ENCODE measurements at regions not wholly inside any gene's neighbourhood (a gene's known extent, or its start where the extent isn't known, plus 50 kb on each side); places are given as distances from the start of the nearest gene placed in this dataset.
"Not testable (repeated sequence)": the region's sequence is repeated elsewhere in the genome, so short reads cannot be mapped to it uniquely, and the experiment has no call there.

DNA sequence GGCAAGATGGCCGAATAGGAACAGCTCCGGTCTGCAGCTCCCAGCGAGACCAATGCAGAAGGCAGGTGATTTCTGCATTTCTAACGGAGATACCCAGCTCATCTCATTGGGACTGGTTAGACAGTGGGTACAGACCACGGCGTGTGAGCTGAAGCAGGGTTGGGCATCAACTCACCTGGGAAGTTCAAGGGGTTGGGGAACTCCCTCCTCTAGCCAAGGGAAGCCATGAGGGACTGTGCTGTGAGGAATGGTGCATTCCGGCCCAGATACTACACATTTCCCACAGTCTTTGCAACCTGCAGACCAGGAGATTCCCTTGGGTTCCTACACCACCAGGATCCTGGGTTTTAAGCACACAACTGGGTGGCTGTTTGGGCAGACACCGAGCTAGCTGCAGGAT is 148.0 kb upstream of the PDE4D start:
- DNase-seq, result not testable (repeated sequence)

DNA sequence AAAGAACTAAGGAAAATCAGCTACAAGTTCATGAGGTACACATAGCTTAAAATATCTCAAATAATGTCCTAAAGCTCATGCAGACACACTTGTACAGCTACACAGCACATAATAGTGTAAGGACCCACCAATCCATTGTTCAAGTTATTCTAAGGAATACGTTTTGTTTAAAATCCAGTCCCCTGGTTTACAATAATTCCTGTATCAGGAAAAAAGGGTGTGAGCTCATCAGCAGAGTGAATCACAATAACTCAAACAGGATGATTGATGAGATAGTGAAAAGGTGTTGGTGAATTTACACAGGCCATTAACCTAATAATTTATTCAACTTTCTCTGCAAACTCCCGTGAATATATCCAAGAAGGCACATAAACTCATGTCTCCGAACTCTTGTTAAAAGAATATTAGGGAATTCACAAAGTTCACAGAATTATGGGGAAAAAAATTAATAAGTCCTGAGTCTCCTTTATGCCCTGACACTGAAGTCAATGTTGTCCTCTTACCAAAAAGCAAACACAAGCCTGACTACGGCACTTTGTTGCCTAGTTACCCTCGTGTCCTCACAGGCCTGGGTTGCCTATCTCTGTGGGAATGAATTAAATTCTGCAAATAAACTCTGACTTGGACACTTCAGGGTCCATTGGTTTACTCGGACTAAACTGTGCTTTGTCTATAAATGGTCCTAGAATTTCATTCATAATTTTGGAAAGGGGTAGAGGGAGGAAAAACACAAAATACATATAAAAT is 142.8 kb upstream of the PDE4D start:
- peak; percentile 36 for DNase-seq

DNA sequence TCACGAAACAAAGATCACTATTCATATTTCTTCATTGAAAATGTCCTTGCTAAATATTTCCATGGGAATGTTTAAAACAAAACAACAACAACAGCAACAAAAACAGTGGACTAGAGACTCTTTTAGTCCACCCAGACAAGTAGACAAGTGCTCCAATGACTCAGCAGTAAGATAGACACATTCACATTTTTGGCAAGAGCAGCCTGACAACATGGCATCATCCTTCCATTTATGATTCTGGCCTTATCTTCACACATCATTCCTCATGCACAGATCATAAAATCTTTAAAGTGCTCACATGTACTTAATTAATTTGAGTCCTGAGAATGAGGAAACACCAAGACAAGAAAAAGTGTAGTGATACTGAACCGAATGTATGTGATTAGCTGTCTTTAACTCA is 132.6 kb upstream of the PDE4D start:
- no peak for DNase-seq

DNA sequence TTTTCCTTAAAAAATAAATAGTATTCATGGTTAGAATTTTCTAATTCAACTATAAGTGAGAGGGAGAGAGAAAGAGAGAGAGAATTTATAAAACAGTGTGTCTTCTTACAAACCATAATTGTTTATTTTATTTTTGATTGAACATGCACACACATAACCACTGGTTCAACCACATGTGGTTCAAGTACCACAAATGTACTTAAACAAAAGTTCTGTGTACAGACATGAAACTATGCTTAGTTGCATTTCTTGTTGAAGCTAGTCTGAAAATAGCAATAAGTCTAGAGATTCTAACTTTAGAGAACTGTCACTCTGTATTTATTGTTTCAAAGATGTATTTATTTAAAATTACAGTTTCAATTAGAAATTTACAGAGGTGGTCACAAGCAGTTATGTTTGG is 130.6 kb upstream of the PDE4D start:
- DNase-seq, result no peak

DNA sequence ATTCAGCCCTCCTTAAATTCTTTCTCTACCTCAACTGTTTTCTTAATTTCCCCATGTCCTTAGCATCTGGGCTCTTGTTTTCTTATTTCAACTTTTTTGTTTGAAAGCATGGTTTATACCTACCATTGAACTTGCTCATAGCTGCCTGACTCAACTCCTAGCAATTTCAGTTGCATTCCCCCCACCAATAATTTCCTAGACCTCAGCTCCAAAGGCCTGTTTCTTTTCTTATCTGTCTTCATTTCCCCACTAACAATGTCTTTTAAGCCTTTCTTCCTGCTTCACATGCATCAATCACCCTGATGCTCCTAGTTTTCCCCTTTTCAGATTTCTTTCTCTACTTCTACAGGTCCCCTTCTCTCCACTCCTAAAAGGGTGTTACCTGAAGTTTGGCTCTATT is 129.7 kb upstream of the PDE4D start:
- no peak for DNase-seq

DNA sequence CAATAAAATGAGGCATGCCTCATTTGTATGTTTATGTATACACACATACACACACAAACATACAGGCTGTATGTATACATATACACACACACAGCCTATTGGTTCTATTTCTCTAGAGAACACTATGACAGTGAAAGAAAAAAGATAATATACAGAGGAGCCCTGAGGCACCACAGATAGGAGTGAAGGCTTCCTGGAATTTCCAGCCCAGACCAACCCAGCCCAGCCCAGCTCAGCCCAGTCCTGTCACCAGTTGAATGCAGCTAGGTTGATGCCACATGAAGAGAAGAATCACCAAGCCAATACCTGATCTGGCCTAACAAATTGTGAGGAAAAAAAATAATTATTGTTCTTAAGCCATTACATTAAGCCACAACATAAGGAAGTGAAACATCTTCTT is 126.9 kb upstream of the PDE4D start:
- DNase-seq, result no peak

DNA sequence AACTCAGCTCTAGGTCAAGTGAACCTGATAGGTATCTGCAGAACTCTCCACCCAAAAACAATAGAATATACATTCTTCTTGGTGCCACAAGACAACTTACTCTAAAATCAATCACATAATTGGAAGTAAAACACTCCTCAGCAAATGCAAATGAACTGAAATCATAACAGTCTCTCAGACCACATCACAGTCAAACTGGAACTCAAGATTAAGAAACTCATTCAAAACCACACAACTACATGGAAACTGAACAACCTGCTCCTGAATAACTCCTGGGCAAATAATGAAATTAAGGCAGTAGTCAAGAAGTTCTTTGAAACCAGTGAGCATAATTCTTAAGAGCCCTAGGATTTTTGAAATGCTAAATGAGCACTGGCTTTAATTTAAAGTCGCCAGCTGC is 125.4 kb upstream of the PDE4D start:
- DNase-seq, result not testable (repeated sequence)

DNA sequence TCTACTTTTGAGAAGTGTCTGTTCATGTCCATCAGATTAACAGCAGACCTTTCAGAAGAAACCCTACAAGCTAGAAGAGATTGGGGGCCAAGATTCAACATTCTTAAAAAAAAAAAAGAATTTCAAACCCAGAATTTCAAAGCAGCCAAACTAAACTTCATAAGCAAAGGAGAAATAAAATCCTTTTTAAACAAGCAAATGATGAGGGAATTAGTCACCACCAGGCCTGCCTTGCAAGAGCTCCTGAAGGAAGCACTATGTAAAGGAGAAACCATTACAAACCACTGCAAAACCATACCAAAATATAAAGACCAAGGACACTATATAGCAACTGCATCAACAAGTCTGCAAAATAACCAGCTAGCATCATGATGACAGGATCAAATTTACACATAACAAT is 124.6 kb upstream of the PDE4D start:
- DNase-seq, result no peak

DNA sequence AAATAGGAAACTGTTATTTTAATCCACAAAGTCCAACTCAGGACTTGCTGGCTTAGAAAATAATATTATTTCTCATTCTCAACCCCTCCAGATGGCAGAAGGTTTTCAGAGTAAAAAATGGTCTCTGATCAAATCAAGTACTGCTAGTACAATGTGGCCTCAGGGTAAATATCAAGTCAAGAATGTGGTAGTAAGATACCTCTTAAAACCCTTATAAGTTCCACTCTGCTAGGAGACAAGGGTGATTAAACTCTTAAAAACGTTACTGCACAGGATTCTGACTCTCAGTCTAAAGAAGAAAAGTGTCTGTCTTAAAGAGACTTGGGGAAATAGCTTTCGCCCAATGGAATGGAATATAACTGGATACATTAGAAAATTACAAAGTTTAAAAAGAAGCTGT is 120.8 kb upstream of the PDE4D start:
- no peak for DNase-seq

DNA sequence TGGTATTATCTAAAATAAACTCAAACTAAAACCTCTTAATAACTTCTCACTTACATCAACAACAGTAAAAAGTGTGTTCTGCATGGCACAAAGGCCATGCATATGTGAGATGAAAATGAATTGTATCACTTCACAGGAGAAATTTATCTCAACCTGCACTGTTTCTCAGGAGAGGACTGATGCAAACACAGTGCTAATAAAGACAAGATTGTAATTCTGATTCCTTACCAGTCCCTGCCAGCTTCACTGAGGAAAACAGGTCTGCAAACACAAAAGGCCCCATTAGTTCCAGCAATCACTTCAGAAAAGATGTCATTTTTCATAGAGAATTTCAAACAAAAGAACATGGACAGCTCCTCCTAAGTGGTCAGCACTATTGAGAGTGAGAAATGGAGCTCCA is 117.3 kb upstream of the PDE4D start:
- no peak for DNase-seq

DNA sequence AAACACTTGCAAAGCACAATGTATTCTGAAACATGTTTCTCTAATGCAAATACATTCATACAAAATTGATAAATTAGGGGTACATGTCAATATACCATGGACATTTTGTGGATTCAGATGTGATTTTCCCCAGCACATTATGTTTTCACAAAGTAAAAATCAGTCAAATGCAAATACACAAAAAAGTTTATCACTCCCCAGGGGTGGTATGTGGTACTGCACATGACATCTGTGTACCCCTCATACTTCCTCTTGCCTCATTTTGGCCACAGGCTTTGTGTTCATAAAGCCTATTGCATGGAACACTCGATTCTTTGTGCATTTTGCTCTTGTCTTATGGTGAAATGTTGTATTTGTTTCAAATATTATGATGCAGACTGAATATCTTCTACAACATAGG is 116.8 kb upstream of the PDE4D start:
- no peak for DNase-seq

DNA sequence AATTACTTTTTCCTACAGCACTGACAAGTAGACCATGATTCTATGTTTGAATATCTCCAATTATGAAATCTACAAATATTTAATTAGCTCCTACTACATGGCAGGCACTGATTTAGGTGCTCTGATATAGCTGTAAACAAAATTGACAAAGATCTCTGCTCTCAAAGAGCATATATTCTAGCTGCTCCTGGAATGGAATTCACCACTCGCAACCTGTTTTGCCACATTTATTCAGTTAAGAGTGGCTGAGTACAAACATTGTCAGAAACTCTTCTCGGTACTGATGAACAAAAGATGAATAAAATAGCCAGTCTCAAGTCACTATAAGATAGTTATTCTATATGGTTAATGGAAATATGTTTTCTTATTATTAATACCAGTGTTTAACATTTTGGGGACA is 114.2 kb upstream of the PDE4D start:
- DNase-seq, result no peak

DNA sequence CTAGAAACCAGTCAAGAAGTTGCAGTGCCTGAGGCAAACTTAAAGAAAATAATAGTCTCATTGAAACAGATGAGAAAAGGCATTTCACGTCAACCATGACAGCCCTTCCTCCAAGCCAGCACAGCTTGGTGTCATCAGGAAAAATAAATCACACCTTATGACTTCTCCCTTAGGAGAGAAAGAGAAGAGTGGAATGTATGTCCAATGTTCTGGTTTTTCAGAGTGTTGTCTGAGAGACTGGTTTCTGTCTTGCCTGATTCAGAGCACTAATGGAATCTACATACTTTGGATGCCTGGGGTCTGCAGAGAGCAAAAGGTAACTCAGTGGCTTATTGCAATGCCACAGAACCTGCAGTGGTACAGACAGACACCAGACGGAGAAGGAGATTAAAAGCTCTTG is 105.5 kb upstream of the PDE4D start:
- no peak for DNase-seq

DNA sequence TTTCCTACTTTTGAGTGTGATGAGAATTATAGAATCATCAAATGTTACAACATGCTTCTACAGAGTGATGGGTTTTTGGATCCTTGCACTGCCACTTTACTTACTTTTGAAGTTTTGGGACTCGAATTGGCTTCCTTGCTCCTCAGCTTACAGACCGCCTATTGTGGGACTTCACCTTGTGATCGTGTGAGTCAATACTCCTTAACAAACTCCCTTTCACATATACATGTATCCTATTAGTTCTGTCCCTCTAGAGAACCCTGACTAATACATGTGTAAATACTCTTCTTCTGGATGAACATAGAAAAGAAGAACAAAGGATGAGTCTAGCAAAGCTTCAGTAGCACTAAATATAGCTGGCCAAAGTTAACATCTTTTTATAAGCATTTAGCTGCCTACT is 98.7 kb upstream of the PDE4D start:
- DNase-seq, result no peak

DNA sequence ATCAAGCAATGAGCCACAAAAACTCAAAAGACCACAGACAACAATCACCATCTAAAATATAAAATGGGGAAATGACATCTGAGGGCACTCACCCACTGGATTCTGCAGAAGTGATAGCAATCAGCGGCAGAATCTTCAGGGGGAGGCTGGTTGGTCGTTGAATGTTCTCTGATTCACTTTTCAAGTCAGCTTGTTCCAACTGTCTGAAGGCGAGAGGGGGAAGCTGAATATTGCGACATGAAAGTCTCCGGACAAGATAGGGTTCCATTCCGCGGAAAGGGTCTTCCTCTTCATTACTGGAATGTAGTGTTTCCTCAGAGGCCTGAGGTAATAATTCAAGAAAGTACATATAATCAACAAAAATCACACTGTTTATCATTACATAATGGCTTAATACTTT is 94.9 kb upstream of the PDE4D start:
- DNase-seq, result no peak

DNA sequence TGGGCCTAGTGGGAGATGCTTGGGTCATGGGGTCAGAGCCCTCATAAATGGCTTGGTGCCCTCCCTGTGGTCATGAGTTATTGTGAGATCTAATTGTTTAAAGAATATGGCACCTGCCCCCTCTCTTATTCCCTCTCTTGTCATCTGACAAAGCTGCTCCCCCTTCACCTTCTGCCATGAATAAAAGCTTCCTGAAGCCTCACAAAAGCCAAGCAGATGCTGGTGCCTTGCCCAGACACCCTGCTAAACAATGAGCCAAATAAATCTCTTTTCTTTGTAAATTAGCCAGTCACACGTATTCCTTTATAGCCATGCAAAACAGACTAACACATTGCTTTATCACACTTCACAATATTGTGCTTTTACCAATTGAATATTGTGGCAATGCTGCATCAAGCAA is 82.8 kb upstream of the PDE4D start:
- no peak for DNase-seq

DNA sequence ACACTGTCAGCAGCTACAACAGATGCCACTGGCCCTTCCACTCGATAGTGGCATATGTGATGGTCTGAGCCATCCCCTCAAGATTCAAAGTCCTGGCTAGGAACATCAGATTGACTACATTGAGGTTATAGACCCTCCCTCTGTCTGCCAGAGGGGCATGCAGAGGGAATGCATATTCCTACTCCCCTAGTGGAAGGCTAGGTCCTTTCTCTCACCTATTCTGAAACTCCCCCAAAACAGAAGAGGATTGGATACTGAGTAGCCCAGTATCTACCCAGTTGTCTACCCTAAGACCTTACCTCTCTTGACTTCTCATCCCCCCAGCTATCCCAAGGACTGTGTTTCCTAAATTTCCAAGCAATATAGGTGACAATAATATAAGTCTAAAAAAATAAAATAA is 78.5 kb upstream of the PDE4D start:
- no peak for DNase-seq

DNA sequence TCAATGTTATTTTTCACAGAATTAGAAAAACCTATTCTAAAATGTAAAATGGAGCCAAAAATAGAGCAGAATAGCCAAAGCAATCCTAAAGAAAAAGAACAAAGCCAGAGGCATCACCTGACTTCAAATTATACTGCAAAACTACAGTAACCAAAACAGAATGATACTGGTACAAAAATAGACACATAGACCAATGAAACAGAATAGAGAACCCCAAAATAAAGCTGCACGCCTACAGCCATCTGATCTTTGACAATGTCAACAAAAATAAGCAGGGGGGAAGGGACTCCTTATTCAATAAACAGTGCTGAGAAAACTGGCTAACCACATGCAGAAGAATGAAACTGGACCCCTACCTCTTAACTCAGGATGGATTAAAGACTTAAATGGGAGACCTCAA is 65.8 kb upstream of the PDE4D start:
- no peak for DNase-seq

DNA sequence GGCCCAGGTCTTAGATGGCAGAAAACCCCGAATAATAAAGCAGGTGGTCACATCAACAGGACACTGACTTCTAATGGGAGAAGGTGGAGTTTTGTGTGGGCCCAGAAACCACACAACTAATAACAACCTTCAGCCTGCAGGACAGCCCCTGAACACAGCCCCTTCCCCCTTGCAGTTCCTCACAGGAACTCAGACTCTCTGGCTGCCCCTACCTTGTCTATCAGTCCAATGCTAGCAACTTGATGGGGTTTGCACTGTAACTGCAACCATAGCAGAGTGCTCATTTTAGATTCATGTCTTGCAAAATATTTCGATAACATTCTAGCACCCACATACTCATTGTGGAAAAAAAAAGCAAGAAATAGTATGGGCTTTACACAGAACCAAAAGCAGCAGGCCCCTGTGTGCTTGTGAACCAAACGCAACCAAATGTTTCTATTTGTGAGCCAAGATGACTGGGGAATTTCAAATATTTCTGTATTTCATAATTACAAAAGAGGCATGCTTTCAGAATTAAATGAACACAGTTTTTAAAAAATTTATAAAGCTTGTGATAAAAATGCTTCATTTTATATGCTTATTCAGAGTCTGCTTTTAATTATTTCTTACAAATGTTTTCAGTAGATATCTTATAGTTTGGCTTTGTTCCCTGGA is 62.7 kb upstream of the PDE4D start:
- no peak for DNase-seq

DNA sequence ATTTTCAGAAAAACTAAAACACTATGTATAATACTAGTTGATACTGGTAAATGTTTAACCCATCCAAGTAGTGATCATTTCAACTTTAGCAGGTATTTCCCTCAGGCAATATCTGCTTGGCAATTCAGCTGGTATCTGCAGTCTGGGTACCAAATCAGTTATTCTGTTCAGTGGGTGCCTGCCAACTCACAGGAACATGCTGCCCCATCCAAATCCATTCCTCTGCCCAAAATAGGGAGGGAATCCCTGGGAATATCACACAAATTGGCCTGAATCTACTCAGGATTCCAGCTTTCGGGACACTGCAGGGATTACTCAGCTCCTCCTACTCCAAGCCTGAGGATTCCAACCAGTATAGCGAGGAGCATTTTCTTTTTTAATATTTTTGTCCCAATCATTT is 61.7 kb upstream of the PDE4D start:
- DNase-seq, result no peak

DNA sequence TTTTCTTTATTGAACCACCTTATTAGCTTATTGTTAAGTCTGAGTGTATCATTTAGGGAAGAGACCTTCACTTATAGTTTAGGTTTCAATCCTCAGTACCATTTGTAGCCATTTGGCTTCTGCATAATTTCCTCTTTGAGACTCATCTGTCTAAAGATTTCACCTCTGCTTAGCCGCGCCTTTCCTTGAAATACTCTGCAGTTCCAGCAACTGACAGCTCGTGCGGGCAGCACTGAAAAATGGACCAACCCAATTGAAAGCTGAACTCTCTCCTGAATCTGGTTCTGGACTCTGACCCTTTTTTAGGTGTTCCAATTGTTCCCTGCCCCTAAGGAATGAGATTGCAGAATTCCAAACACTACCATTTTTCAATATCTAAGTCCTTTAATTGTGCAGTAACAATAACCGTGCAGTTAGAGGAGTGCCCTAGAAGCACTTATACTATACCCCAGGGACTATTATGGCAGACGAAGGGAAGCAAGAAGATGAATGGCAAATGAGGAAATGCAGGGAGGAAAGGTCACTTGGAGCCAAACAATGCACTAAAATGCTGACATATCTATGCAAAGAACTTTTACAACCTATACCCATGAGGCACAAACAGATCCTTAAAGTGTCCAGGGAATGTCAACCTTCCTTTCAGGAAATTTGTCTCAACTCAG is 50.1 kb upstream of the PDE4D start:
- DNase-seq, result no peak
